Type B pancreatic cell (in vitro differentiated cells): ENCODE measurements at regions not wholly inside any gene's neighbourhood (a gene's known extent, or its start where the extent isn't known, plus 50 kb on each side); places are given as distances from the start of the nearest gene placed in this dataset.

Experiments
- DNase-seq: peaks from one replicate; pipeline ENCODE4 v3.0.0; 2021; ENCODE audit warnings: mixed read lengths; ENCODE audit not compliant: unreplicated experiment; ENCODE audit errors: extremely low spot score
- H3K27ac Mint-ChIP-seq: 2 replicates; pipeline ENCODE4 v1.8.0; 2021; ENCODE audit warnings: mild to moderate bottlenecking, mixed read lengths
- H3K27me3 Mint-ChIP-seq: 2 replicates; pipeline ENCODE4 v1.8.0; 2021; ENCODE audit warnings: mixed read lengths
- H3K36me3 Mint-ChIP-seq: 2 replicates; pipeline ENCODE4 v1.8.0; 2021; ENCODE audit warnings: mixed read lengths
- H3K4me1 Mint-ChIP-seq: one replicate; pipeline ENCODE4 v1.8.0; 2021; ENCODE audit warnings: mixed read lengths; ENCODE audit not compliant: unreplicated experiment
- H3K4me3 Mint-ChIP-seq: 2 replicates; pipeline ENCODE4 v1.8.0; 2021; ENCODE audit warnings: mild to moderate bottlenecking, mixed read lengths
- H3K9me3 Mint-ChIP-seq: 2 replicates; pipeline ENCODE4 v1.8.0; 2021; ENCODE audit warnings: mixed read lengths
- TF ChIP-seq, protein P1 (sequence below): fragments of 200-600 bp; sonication (generic); conservative IDR thresholded peaks from 2 replicates; pipeline ENCODE4 v1.5.0; 2021; ENCODE audit warnings: antibody characterized with exemption, mild to moderate bottlenecking

DNA sequence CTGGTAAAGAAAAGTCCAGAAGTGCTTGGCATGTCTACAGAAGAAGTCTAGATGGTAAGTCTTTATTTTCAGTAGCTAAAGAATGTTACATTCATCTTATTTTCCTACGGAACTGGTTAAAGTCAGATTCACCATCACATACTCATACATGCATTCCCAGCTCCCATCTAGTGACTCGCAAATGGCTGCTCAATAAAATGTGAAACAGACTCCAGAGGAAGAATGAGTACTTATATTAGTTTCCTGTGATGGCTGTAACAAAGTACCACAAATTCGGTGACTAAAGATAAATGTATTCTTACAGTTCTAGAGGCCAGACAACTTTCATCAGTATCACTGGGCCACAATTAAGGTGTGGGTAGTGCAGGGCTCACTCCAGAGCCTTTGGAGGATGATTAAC lies 797.2 kb downstream of the SATB2 start:
- H3K9me3 Mint-ChIP-seq = no peaks in the 10 kb centered on the region

GRCh38 chr2:198659096-198659870 lies 798.5 kb downstream of the SATB2 start:
- H3K4me3 Mint-ChIP-seq = no peak overlapping the region
- no peaks in the 10 kb centered on the region for H3K27me3 Mint-ChIP-seq
- TF ChIP-seq, protein P1, sequence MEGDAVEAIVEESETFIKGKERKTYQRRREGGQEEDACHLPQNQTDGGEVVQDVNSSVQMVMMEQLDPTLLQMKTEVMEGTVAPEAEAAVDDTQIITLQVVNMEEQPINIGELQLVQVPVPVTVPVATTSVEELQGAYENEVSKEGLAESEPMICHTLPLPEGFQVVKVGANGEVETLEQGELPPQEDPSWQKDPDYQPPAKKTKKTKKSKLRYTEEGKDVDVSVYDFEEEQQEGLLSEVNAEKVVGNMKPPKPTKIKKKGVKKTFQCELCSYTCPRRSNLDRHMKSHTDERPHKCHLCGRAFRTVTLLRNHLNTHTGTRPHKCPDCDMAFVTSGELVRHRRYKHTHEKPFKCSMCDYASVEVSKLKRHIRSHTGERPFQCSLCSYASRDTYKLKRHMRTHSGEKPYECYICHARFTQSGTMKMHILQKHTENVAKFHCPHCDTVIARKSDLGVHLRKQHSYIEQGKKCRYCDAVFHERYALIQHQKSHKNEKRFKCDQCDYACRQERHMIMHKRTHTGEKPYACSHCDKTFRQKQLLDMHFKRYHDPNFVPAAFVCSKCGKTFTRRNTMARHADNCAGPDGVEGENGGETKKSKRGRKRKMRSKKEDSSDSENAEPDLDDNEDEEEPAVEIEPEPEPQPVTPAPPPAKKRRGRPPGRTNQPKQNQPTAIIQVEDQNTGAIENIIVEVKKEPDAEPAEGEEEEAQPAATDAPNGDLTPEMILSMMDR = no peak
- no peaks in the 10 kb centered on the region for H3K4me1 Mint-ChIP-seq
- no peaks in the 10 kb centered on the region for H3K36me3 Mint-ChIP-seq
- no peak overlapping the region for H3K27ac Mint-ChIP-seq
- H3K9me3 Mint-ChIP-seq = no peaks in the 10 kb centered on the region
- DNase-seq = no peak

More for the DNA sequence above, 797.2 kb downstream of the SATB2 start:
- Mint-ChIP-seq H3K36me3 (no peaks in the 10 kb centered on the region), H3K27me3 (no peaks in the 10 kb centered on the region), H3K27ac (no peak overlapping the region), H3K4me1 (no peaks in the 10 kb centered on the region), H3K4me3 (no peak overlapping the region)
- DNase-seq = no peak
- TF ChIP-seq, protein P1 = no peak

GRCh38 chr2:198657512-198658121 lies 800.1 kb downstream of the SATB2 start:
- no peak for DNase-seq

GRCh38 chr2:198656869-198657268 lies 800.9 kb downstream of the SATB2 start:
- Mint-ChIP-seq H3K4me1 (no peaks in the 10 kb centered on the region), H3K4me3 (no peak overlapping the region), H3K27me3 (no peaks in the 10 kb centered on the region), H3K27ac (no peak overlapping the region), H3K9me3 (no peaks in the 10 kb centered on the region), H3K36me3 (no peaks in the 10 kb centered on the region)
- TF ChIP-seq, protein P1 = no peak
- no peak for DNase-seq

More at GRCh38 chr2:198657512-198658121, 800.1 kb downstream of the SATB2 start:
- no peaks in the 10 kb centered on the region for H3K4me1 Mint-ChIP-seq
- no peaks in the 10 kb centered on the region for H3K36me3 Mint-ChIP-seq
- no peaks in the 10 kb centered on the region for H3K9me3 Mint-ChIP-seq
- no peak overlapping the region for H3K27ac Mint-ChIP-seq
- no peaks in the 10 kb centered on the region for H3K27me3 Mint-ChIP-seq
- TF ChIP-seq, protein P1 = peak; percentile 81
- H3K4me3 Mint-ChIP-seq = no peak overlapping the region

DNA sequence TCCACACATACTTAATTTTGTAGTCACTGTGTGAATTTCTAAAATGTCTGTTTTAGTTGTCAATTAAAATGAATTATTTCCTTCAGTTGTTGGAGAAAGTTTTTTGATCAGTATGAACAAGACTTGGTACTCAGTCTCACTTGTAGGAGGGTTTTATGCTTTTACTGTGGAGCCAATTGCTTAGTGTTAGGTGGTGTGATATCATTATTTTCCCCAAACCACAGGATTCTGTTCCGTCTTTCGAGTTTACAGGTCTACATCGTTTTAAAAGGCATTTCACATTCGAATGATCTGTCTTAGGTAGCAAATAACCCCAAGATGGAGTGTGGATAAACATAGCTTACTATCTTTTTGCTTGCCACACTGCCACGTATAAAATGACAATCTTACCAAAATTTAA lies 803.1 kb downstream of the SATB2 start:
- H3K36me3 Mint-ChIP-seq = no peaks in the 10 kb centered on the region

More for the DNA sequence above, 803.1 kb downstream of the SATB2 start:
- TF ChIP-seq, protein P1 = no peak
- no peaks in the 10 kb centered on the region for H3K9me3 Mint-ChIP-seq
- no peak overlapping the region for H3K27ac Mint-ChIP-seq
- DNase-seq = no peak
- no peaks in the 10 kb centered on the region for H3K4me1 Mint-ChIP-seq
- H3K4me3 Mint-ChIP-seq = no peak overlapping the region
- H3K27me3 Mint-ChIP-seq = peaks cover 4% of the 10 kb centered on the region
